Keratinocyte (primary cell): ENCODE measurements at regions not wholly inside any gene's neighbourhood (a gene's known extent, or its start where the extent isn't known, plus 50 kb on each side); places are given as distances from the start of the nearest gene placed in this dataset.

ENCODE experiments used
- DNase-seq: peaks from one replicate; pipeline ENCODE4 v3.0.0-alpha.2; 2011; ENCODE audit warnings: low read depth, missing footprints, low spot score
- FAIRE-seq: peaks from 2 replicates; lab custom pipeline; 2011; peaks lifted over from hg19 to GRCh38; lab: Jason Lieb, UNC
- H2AFZ ChIP-seq: 2 replicates; pipeline ENCODE4 v1.6.0; 2012; ENCODE audit warnings: low read length, control low read depth, inconsistent platforms; ENCODE audit not compliant: control insufficient read depth
- H3K27ac ChIP-seq: 2 replicates; pipeline ENCODE4 v1.5.1; 2011; ENCODE audit warnings: low read length; ENCODE audit not compliant: control insufficient read depth, insufficient read depth
- H3K27me3 ChIP-seq: 3 replicates; pipeline ENCODE4 v1.6.0; 2011; ENCODE audit warnings: low read length; ENCODE audit not compliant: control insufficient read depth, insufficient read depth; ENCODE audit errors: extremely low read depth
- H3K36me3 ChIP-seq, 2 experiments: 2 replicates in 1 of 2; 3 replicates in 1 of 2; pipeline ENCODE4 v1.5.1; 2011; ENCODE audit warnings: low read length in 2 of 2, mild to moderate bottlenecking in 1 of 2; ENCODE audit not compliant: control insufficient read depth in 2 of 2, insufficient read depth in 2 of 2; ENCODE audit errors: extremely low read depth in 1 of 2
- H3K4me1 ChIP-seq: 3 replicates; pipeline ENCODE4 v1.5.1; 2011; ENCODE audit warnings: low read length; ENCODE audit not compliant: control insufficient read depth, insufficient read depth; ENCODE audit errors: extremely low read depth
- H3K4me2 ChIP-seq: 3 replicates; pipeline ENCODE4 v1.6.0; 2011; ENCODE audit warnings: low read depth, low read length; ENCODE audit not compliant: control insufficient read depth, insufficient read depth; ENCODE audit errors: extremely low read depth
- H3K4me3 ChIP-seq, 3 experiments: fragments of 200-600 bp in 1 of 3; sonication (generic) in 1 of 3; 2 replicates in 2 of 3; 3 replicates in 1 of 3; pipeline ENCODE4 v1.5.1; 2011 to 2016; ENCODE audit warnings: low read length in 3 of 3, mild to moderate bottlenecking in 3 of 3, control low read depth in 2 of 3, inconsistent platforms in 1 of 3, low read depth in 1 of 3, mixed read lengths in 1 of 3, mixed run types in 1 of 3, moderate library complexity in 1 of 3; ENCODE audit not compliant: control insufficient read depth in 2 of 3, insufficient read depth in 2 of 3; ENCODE audit errors: extremely low read depth in 1 of 3
- H3K79me2 ChIP-seq: 2 replicates; pipeline ENCODE4 v1.6.0; 2012; ENCODE audit warnings: low read length; ENCODE audit not compliant: control insufficient read depth, insufficient read depth
- H3K9ac ChIP-seq: 3 replicates; pipeline ENCODE4 v1.6.0; 2011; ENCODE audit warnings: low read length; ENCODE audit not compliant: control insufficient read depth, insufficient read depth; ENCODE audit errors: extremely low read depth
- H3K9me1 ChIP-seq: 3 replicates; pipeline ENCODE4 v1.6.0; 2011; ENCODE audit warnings: low read length; ENCODE audit not compliant: control insufficient read depth, insufficient read depth; ENCODE audit errors: extremely low read depth
- H3K9me3 ChIP-seq: 2 replicates; pipeline ENCODE4 v1.5.1; 2012; ENCODE audit warnings: low read depth, low read length; ENCODE audit not compliant: control insufficient read depth
- H4K20me1 ChIP-seq: 3 replicates; pipeline ENCODE4 v1.6.0; 2011; ENCODE audit warnings: low read length; ENCODE audit not compliant: control insufficient read depth, insufficient read depth; ENCODE audit errors: extremely low read depth
- EZH2 ChIP-seq: IDR thresholded peaks from one replicate; pipeline ENCODE4 v1.6.1; 2012; ENCODE audit warnings: inconsistent platforms, mild to moderate bottlenecking, low read length, moderate library complexity
- dilution Hi-C: fragments of 300-500 bp; cut with MboI; formaldehyde crosslinking; loops from one replicate; pipeline ENCODE4 v1.7.0; 2020; ENCODE audit warnings: low sequenced_read_pairs; ENCODE audit not compliant: extremely low pct_ligation_motif_present
- TF ChIP-seq, protein P1 (sequence below), 3 experiments: IDR thresholded peaks in 1 of 3; conservative IDR thresholded peaks in 1 of 3; optimal IDR thresholded peaks in 1 of 3; 2 replicates in 2 of 3; 3 replicates in 1 of 3; pipeline versions ENCODE3 to v1.5.1; 2011; ENCODE audit warnings: low read length in 3 of 3, mild to moderate bottlenecking in 3 of 3, moderate library complexity in 2 of 3, control low read depth in 1 of 3, inconsistent platforms in 1 of 3; ENCODE audit not compliant: insufficient read depth in 2 of 3; ENCODE audit errors: extremely low read depth in 1 of 3

DNA sequence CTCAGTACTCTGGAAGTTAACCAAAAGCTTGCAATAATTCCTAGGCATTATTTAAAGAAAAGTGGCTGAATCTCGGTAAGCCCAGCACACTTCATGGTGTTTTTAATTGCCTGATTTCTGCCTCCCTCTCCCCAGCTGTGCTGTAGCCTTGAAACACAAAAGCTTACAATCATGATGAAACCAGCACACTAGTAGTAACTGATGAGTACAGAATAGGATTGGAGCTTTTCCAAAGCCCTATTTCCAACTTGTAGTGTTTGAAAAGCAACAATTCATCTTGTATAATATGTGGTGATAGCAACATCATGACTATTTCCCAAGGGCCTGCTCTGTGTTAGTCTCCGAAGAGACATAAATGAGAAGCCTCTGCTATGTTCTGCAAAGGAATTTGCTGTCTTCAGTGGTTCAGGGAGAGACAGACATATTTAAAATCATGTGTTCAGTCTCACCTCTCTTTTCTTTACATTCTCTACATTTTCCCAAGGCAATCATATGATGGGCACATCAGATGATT lies 1015.0 kb downstream of the BCL11A start:
- no peaks in the 10 kb centered on the region for H4K20me1 ChIP-seq
- dilution Hi-C loops, result no loop called here
- H3K4me2 ChIP-seq, result no peak overlapping the region
- no peak for DNase-seq
- TF ChIP-seq, protein P1, sequence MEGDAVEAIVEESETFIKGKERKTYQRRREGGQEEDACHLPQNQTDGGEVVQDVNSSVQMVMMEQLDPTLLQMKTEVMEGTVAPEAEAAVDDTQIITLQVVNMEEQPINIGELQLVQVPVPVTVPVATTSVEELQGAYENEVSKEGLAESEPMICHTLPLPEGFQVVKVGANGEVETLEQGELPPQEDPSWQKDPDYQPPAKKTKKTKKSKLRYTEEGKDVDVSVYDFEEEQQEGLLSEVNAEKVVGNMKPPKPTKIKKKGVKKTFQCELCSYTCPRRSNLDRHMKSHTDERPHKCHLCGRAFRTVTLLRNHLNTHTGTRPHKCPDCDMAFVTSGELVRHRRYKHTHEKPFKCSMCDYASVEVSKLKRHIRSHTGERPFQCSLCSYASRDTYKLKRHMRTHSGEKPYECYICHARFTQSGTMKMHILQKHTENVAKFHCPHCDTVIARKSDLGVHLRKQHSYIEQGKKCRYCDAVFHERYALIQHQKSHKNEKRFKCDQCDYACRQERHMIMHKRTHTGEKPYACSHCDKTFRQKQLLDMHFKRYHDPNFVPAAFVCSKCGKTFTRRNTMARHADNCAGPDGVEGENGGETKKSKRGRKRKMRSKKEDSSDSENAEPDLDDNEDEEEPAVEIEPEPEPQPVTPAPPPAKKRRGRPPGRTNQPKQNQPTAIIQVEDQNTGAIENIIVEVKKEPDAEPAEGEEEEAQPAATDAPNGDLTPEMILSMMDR (optimal IDR thresholded peaks at IDR 0.05 in 1 of 3, IDR thresholded peaks at IDR 0.05 in 1 of 3, conservative IDR thresholded peaks at IDR 0.05 in 1 of 3; ENCODE audit: extremely low read depth in 1 of 3, insufficient read depth in 2 of 3, low read length in 3 of 3), result no peak
- no peak for TF ChIP-seq EZH2
- H3K27ac ChIP-seq, result no peak overlapping the region
- no peaks in the 10 kb centered on the region for H3K9me1 ChIP-seq
- H3K4me3 ChIP-seq, result no peak overlapping the region
- no peak overlapping the region for H2AFZ ChIP-seq
- no peak for FAIRE-seq
- H3K9me3 ChIP-seq, result no peaks in the 10 kb centered on the region
- H3K79me2 ChIP-seq, result no peaks in the 10 kb centered on the region
- H3K9ac ChIP-seq, result no peak overlapping the region
- no peaks in the 10 kb centered on the region for H3K27me3 ChIP-seq
- no peaks in the 10 kb centered on the region for H3K36me3 ChIP-seq
- no peaks in the 10 kb centered on the region for H3K4me1 ChIP-seq

DNA sequence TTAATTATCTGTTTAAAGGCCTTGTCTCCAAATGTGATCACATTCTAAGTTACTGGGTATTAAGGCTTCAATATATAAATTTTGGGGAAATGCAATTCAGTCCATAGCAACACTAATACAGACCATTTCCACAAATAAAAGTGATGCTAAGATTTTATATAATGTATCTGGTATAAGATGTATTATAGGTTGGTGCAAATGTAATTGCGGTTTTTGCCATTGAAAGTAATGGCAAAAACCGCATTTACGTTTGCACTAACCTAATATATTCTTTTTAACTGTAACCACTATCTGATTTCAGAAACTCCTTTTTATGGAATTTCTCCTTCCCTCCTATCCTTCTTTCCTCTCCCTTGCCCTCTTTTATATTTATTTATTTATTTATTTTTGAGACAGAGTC lies 1020.6 kb downstream of the BCL11A start:
- no peaks in the 10 kb centered on the region for H3K9me1 ChIP-seq
- no peak overlapping the region for H2AFZ ChIP-seq
- FAIRE-seq (no peak), DNase-seq (no peak)
- TF ChIP-seq, protein P1 (optimal IDR thresholded peaks at IDR 0.05 in 1 of 3, IDR thresholded peaks at IDR 0.05 in 1 of 3, conservative IDR thresholded peaks at IDR 0.05 in 1 of 3; ENCODE audit: extremely low read depth in 1 of 3, insufficient read depth in 2 of 3, low read length in 3 of 3), result no peak
- TF ChIP-seq EZH2, result no peak
- H3K27me3 ChIP-seq, result no peaks in the 10 kb centered on the region
- no peak overlapping the region for H3K4me3 ChIP-seq
- H3K79me2 ChIP-seq, result no peaks in the 10 kb centered on the region
- no peak overlapping the region for H3K4me2 ChIP-seq
- H3K9me3 ChIP-seq, result no peaks in the 10 kb centered on the region
- H3K36me3 ChIP-seq, result no peaks in the 10 kb centered on the region
- no peaks in the 10 kb centered on the region for H4K20me1 ChIP-seq
- no peaks in the 10 kb centered on the region for H3K4me1 ChIP-seq
- no peak overlapping the region for H3K9ac ChIP-seq
- H3K27ac ChIP-seq, result no peak overlapping the region
- dilution Hi-C loops, result no loop called here
